Activated B cell treated with CpG ODN at 0.5 μM for 24 hours (primary cell): ENCODE measurements at regions not wholly inside any gene's neighbourhood (a gene's known extent, or its start where the extent isn't known, plus 50 kb on each side); places are given as distances from the start of the nearest gene placed in this dataset.

Experiments
- ATAC-seq: fragments of 200-7000 bp; cut with Tn5 transposase; one replicate; pipeline ENCODE4 v1.10.0; 2021; ENCODE audit warnings: low read depth, mild to moderate bottlenecking, moderate library complexity
- CTCF ChIA-PET: fragments of 350-600 bp; sonication (Branson Sonifier 250); formaldehyde crosslinking; loops from one replicate; lab custom pipeline; 2021; ENCODE audit warnings: antibody characterized with exemption; lab: Charles Lee
- POLR2A ChIA-PET: fragments of 350-600 bp; sonication (Branson Sonifier 250); formaldehyde crosslinking; loops from one replicate; lab custom pipeline; 2021; ENCODE audit warnings: antibody characterized with exemption; lab: Charles Lee
- DNase-seq: peaks from one replicate; pipeline ENCODE4 v3.0.0; 2022
- H3K27ac Mint-ChIP-seq: one replicate; pipeline ENCODE4 v1.8.0; 2020; ENCODE audit warnings: mixed read lengths
- H3K27me3 Mint-ChIP-seq: one replicate; pipeline ENCODE4 v1.8.0; 2021; ENCODE audit warnings: mixed read lengths
- H3K36me3 Mint-ChIP-seq: one replicate; pipeline ENCODE4 v1.8.0; 2021; ENCODE audit warnings: low read depth, mixed read lengths
- H3K4me1 Mint-ChIP-seq: one replicate; pipeline ENCODE4 v1.8.0; 2021; ENCODE audit warnings: mixed read lengths
- H3K4me3 Mint-ChIP-seq: one replicate; pipeline ENCODE4 v1.8.0; 2020; ENCODE audit warnings: mild to moderate bottlenecking, mixed read lengths
- H3K9me3 Mint-ChIP-seq: one replicate; pipeline ENCODE4 v1.8.0; 2020; ENCODE audit warnings: mixed read lengths
- CTCF ChIP-seq: fragments of 200-600 bp; IDR thresholded peaks from one replicate; pipeline ENCODE4 v1.8.0; 2022; ENCODE audit warnings: antibody characterized with exemption, mild to moderate bottlenecking
- intact Hi-C: fragments of 100-400 bp; cut with micrococcal nuclease; formaldehyde crosslinking; loops from one replicate; pipeline ENCODE4 v1.15.1; 2024

- POLR2A ChIA-PET = no interaction called here
- Mint-ChIP-seq H3K4me1 (no peaks in the 10 kb centered on the region), H3K27me3 (no peaks in the 10 kb centered on the region), H3K27ac (no peak overlapping the region), H3K36me3 (no peaks in the 10 kb centered on the region), H3K4me3 (no peak overlapping the region), H3K9me3 (no peaks in the 10 kb centered on the region)
- DNase-seq = no peak
- no peak for TF ChIP-seq CTCF
- CTCF ChIA-PET = no interaction called here
- intact Hi-C loops = no loop called here
- no peak for ATAC-seq
Observed at GRCh38 chr6:102520966-102521365, 1127.5 kb downstream of the GRIK2 start.

GRCh38 chr6:102517506-102517905, 1124.0 kb downstream of the GRIK2 start:
- Mint-ChIP-seq H3K4me1 (no peaks in the 10 kb centered on the region), H3K4me3 (no peak overlapping the region), H3K9me3 (no peaks in the 10 kb centered on the region), H3K27ac (no peak overlapping the region), H3K27me3 (no peaks in the 10 kb centered on the region), H3K36me3 (no peaks in the 10 kb centered on the region)
- ATAC-seq (no peak), DNase-seq (no peak)
- CTCF ChIA-PET = no interaction called here
- intact Hi-C loops = no loop called here
- no peak for TF ChIP-seq CTCF
- POLR2A ChIA-PET = no interaction called here

- TF ChIP-seq CTCF = no peak
- no peak overlapping the region for H3K27ac Mint-ChIP-seq
- no peaks in the 10 kb centered on the region for H3K27me3 Mint-ChIP-seq
- ChIA-PET POLR2A (no interaction called here), CTCF (no interaction called here)
- ATAC-seq (no peak), DNase-seq (no peak)
- intact Hi-C loops = no loop called here
- H3K4me1 Mint-ChIP-seq = no peaks in the 10 kb centered on the region
- no peak overlapping the region for H3K4me3 Mint-ChIP-seq
- H3K36me3 Mint-ChIP-seq = no peaks in the 10 kb centered on the region
- H3K9me3 Mint-ChIP-seq = peaks cover 14% of the 10 kb centered on the region
Observed at GRCh38 chr6:102501615-102502014, 1108.1 kb downstream of the GRIK2 start.

GRCh38 chr6:102494808-102495207, 1101.3 kb downstream of the GRIK2 start:
- H3K4me1 Mint-ChIP-seq = no peaks in the 10 kb centered on the region
- no peaks in the 10 kb centered on the region for H3K36me3 Mint-ChIP-seq
- ChIA-PET POLR2A (no interaction called here), CTCF (no interaction called here)
- no peak for ATAC-seq
- intact Hi-C loops = no loop called here
- no peaks in the 10 kb centered on the region for H3K27me3 Mint-ChIP-seq
- DNase-seq = no peak
- TF ChIP-seq CTCF = no peak
- no peak overlapping the region for H3K27ac Mint-ChIP-seq
- no peak overlapping the region for H3K4me3 Mint-ChIP-seq
- peaks cover 2% of the 10 kb centered on the region for H3K9me3 Mint-ChIP-seq

- no peak for DNase-seq
- no peak for ATAC-seq
- ChIA-PET POLR2A (no interaction called here), CTCF (no interaction called here)
- no peaks in the 10 kb centered on the region for H3K4me1 Mint-ChIP-seq
- TF ChIP-seq CTCF = no peak
- intact Hi-C loops = no loop called here
- peaks cover 2% of the 10 kb centered on the region for H3K9me3 Mint-ChIP-seq
- no peak overlapping the region for H3K27ac Mint-ChIP-seq
- no peak overlapping the region for H3K4me3 Mint-ChIP-seq
- H3K27me3 Mint-ChIP-seq = no peaks in the 10 kb centered on the region
- no peaks in the 10 kb centered on the region for H3K36me3 Mint-ChIP-seq
Observed at GRCh38 chr6:102493485-102493884, 1100.0 kb downstream of the GRIK2 start.
